Memory B cell (primary cell): ENCODE measurements at regions not wholly inside any gene's neighbourhood (a gene's known extent, or its start where the extent isn't known, plus 50 kb on each side); places are given as distances from the start of the nearest gene placed in this dataset.

Experiments used
- ATAC-seq: fragments of 150-1000 bp; cut with Tn5 transposase; 2 replicates; pipeline ENCODE4 v1.10.0; 2021; ENCODE audit warnings: low read depth, mild to moderate bottlenecking, moderate library complexity
- DNase-seq, 2 donors: peaks; one replicate each; pipeline ENCODE4 v3.0.0; 2022; ENCODE audit warnings: low spot score in 2 of 2
- H3K27ac Mint-ChIP-seq: one replicate; pipeline ENCODE4 v1.8.0; 2022; ENCODE audit warnings: mild to moderate bottlenecking, moderate library complexity, mixed read lengths
- H3K27me3 Mint-ChIP-seq: one replicate; pipeline ENCODE4 v1.8.0; 2022; ENCODE audit warnings: mixed read lengths
- H3K36me3 Mint-ChIP-seq: one replicate; pipeline ENCODE4 v1.8.0; 2022; ENCODE audit warnings: mild to moderate bottlenecking, mixed read lengths
- H3K4me1 Mint-ChIP-seq: one replicate; pipeline ENCODE4 v1.8.0; 2022; ENCODE audit warnings: mixed read lengths
- H3K4me3 Mint-ChIP-seq: one replicate; pipeline ENCODE4 v1.8.0; 2022; ENCODE audit warnings: mild to moderate bottlenecking, moderate library complexity, mixed read lengths
- H3K9me3 Mint-ChIP-seq: one replicate; pipeline ENCODE4 v1.8.0; 2022; ENCODE audit warnings: mixed read lengths

DNA sequence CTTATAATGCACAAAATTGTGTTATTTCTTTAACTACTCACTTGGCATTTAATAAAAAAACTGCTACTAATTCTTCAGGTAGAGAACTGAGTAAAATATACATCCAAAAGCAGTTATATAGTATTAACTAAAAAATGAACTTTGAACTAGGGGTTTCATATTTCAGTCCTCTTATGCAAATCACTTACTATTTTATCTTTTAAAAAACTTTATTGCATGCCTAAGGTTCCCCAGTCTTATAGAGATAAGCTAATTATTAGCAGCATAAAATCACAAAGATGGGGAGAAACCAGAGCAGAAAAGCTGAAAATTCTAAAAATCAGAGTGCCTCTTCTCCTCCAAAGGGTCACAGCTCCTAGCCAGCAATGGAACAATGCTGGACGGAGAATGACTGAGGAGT is 228.0 kb downstream of the CALCRL start:
- DNase-seq (no peak), ATAC-seq (no peak)
- H3K27ac Mint-ChIP-seq = no peak overlapping the region
- no peaks in the 10 kb centered on the region for H3K27me3 Mint-ChIP-seq
- peaks cover 2% of the 10 kb centered on the region for H3K9me3 Mint-ChIP-seq
- H3K4me3 Mint-ChIP-seq = no peak overlapping the region
- no peaks in the 10 kb centered on the region for H3K36me3 Mint-ChIP-seq
- no peaks in the 10 kb centered on the region for H3K4me1 Mint-ChIP-seq

DNA sequence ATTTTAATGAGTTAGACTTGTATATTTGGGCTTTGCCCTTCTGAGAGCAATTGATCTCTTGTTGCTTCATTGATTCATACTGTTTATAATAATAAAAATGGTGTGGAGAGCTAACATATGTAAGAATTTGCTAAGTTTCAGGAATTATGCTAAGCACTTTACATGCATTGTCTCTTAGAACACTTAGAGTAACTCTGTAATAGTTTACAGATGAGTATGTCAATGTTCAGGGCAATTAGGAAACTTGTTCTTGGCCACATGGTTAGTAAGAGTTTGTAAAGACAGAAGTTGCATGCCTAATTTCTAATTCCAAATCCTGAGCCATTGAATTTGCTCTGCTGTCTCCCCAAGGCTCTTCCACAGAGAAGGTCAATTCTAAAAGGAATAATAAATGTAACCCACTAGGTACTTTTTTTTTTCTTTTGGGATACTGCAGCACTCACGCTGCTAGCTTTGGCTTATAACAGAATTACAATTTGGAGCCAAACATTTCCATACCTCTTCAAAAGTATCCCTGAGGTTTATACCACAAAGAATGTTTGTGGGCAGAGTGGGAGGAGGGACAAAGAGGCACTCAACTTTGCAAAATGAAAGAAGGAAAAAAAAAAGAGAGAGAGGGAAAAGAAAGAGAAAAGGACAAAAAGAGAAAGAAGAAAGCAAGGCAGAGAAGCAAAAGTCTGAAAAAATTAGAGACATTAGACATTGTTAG is 232.4 kb downstream of the CALCRL start:
- Mint-ChIP-seq H3K27me3 (peaks cover 2% of the 10 kb centered on the region), H3K27ac (no peak overlapping the region), H3K9me3 (peaks cover 7% of the 10 kb centered on the region), H3K4me3 (no peak overlapping the region), H3K36me3 (no peaks in the 10 kb centered on the region), H3K4me1 (no peaks in the 10 kb centered on the region)
- ATAC-seq (no peak), DNase-seq (no peak)

- DNase-seq (no peak), ATAC-seq (no peak)
- H3K36me3 Mint-ChIP-seq = no peaks in the 10 kb centered on the region
- peaks cover 2% of the 10 kb centered on the region for H3K27me3 Mint-ChIP-seq
- peaks cover 6% of the 10 kb centered on the region for H3K9me3 Mint-ChIP-seq
- H3K4me1 Mint-ChIP-seq = no peaks in the 10 kb centered on the region
- no peak overlapping the region for H3K4me3 Mint-ChIP-seq
- H3K27ac Mint-ChIP-seq = no peak overlapping the region
Measured at GRCh38 chr2:187214306-187214705, 233.7 kb downstream of the CALCRL start.

DNA sequence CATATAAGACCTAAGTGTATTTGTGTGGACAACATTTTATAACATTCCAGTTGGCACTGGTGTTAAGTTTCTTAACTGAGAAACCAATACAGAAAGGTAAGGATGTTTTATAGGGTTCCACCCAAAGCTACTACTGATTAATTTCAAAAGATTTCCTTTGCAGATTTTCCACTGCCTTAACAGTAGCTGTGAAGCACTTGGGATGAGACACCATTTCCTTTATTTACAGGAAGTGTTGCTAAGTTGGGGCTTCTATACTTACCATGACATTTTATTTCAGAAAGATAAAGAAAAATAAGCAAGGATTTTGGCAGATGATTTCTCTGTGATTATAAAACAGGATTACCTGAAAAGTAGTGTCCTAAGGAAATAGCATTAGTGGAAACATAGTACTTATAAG is 234.3 kb downstream of the CALCRL start:
- Mint-ChIP-seq H3K9me3 (peaks cover 6% of the 10 kb centered on the region), H3K27ac (no peak overlapping the region), H3K4me3 (no peak overlapping the region), H3K36me3 (no peaks in the 10 kb centered on the region), H3K27me3 (peaks cover 2% of the 10 kb centered on the region), H3K4me1 (no peaks in the 10 kb centered on the region)
- ATAC-seq (no peak), DNase-seq (no peak)

DNA sequence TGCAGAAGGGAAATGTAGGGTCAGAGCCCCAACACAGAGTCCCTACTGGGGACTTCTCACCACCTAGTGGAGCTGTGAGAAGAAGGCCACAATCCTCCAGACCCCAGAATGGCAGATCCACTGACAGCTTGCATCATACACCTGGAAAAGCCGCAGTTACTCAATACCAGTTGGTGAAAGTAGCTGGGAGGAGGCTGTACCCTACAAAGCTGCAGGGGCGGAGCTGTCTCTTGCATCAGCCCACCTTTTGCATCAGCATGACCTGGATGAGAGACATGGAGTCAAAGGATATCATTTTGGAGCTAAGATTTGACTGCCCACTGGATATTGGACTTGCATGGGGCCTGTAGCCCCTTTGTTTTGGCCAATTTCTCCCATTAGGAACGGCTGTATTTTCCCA is 237.3 kb downstream of the CALCRL start:
- H3K27ac Mint-ChIP-seq = no peak overlapping the region
- no peak for ATAC-seq
- no peaks in the 10 kb centered on the region for H3K36me3 Mint-ChIP-seq
- H3K4me1 Mint-ChIP-seq = no peaks in the 10 kb centered on the region
- peaks cover 4% of the 10 kb centered on the region for H3K27me3 Mint-ChIP-seq
- no peak for DNase-seq
- no peak overlapping the region for H3K4me3 Mint-ChIP-seq
- peaks cover 6% of the 10 kb centered on the region for H3K9me3 Mint-ChIP-seq

- H3K27me3 Mint-ChIP-seq = peaks cover 4% of the 10 kb centered on the region
- no peaks in the 10 kb centered on the region for H3K36me3 Mint-ChIP-seq
- DNase-seq = no peak
- ATAC-seq = no peak
- no peaks in the 10 kb centered on the region for H3K4me1 Mint-ChIP-seq
- no peak overlapping the region for H3K27ac Mint-ChIP-seq
- peaks cover 6% of the 10 kb centered on the region for H3K9me3 Mint-ChIP-seq
- H3K4me3 Mint-ChIP-seq = no peak overlapping the region
Measured at GRCh38 chr2:187208199-187208785, 239.8 kb downstream of the CALCRL start.

- Mint-ChIP-seq H3K4me1 (no peaks in the 10 kb centered on the region), H3K4me3 (no peak overlapping the region), H3K27ac (no peak overlapping the region), H3K27me3 (peaks cover 1% of the 10 kb centered on the region), H3K36me3 (no peaks in the 10 kb centered on the region), H3K9me3 (peaks cover 6% of the 10 kb centered on the region)
- no peak for ATAC-seq
- DNase-seq = no peak
Measured at GRCh38 chr2:187207126-187207525, 240.9 kb downstream of the CALCRL start.

GRCh38 chr2:187206471-187206870 is 241.6 kb downstream of the CALCRL start:
- Mint-ChIP-seq H3K36me3 (no peaks in the 10 kb centered on the region), H3K27ac (no peak overlapping the region), H3K27me3 (peaks cover 1% of the 10 kb centered on the region), H3K9me3 (peaks cover 2% of the 10 kb centered on the region), H3K4me1 (no peaks in the 10 kb centered on the region), H3K4me3 (no peak overlapping the region)
- no peak for ATAC-seq
- DNase-seq = no peak

DNA sequence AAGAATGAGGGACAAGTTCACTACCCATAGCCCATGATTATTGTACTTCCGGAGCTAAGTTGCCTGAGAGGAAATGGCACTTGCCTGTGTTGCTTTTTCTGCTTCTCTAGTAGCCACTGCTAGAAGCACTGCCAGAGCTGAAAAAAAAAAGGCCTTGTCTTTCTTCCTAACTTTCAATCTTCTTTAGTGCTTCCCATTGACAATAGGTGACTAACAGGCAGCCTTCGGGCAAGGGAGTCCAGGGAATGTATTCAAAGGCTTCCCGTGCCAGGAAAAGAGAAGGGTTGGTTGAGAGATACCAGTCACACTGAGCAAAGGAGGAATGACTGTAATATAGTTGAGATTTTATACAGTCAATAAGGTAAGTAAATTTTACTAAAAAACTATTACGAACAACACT is 242.0 kb downstream of the CALCRL start:
- no peak for ATAC-seq
- no peak overlapping the region for H3K27ac Mint-ChIP-seq

GRCh38 chr2:187198136-187198535 is 249.9 kb downstream of the CALCRL start:
- H3K9me3 Mint-ChIP-seq = peaks cover 2% of the 10 kb centered on the region
- H3K27me3 Mint-ChIP-seq = peaks cover 2% of the 10 kb centered on the region
- DNase-seq (no peak), ATAC-seq (no peak)
- H3K27ac Mint-ChIP-seq = no peak overlapping the region
- H3K4me3 Mint-ChIP-seq = no peak overlapping the region
- no peaks in the 10 kb centered on the region for H3K4me1 Mint-ChIP-seq
- no peaks in the 10 kb centered on the region for H3K36me3 Mint-ChIP-seq

More for the DNA sequence above, 242.0 kb downstream of the CALCRL start:
- Mint-ChIP-seq H3K4me3 (no peak overlapping the region), H3K36me3 (no peaks in the 10 kb centered on the region), H3K4me1 (no peaks in the 10 kb centered on the region), H3K27me3 (peaks cover 1% of the 10 kb centered on the region), H3K9me3 (peaks cover 3% of the 10 kb centered on the region)
- no peak for DNase-seq

DNA sequence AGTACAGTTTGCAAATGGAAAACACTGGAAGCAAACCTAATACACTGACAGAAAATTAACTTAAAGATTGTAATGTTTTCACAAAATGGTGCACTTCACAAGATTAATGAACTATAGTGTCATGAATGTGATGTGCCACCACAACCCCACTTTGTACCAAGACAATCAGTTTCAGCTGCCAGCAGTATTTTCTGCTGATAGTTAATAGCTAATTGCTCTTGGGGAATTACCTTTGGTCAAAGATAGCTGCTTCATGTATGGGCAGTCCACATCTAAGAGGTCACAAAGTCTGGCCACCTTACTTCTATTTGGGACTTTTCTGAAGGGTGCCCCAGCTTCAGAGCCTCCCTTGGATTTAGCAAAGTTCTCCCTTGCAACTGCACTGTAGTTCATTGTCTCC is 254.0 kb downstream of the CALCRL start:
- no peak overlapping the region for H3K27ac Mint-ChIP-seq
- ATAC-seq (no peak), DNase-seq (no peak)
- H3K9me3 Mint-ChIP-seq = peaks cover 2% of the 10 kb centered on the region
- no peak overlapping the region for H3K4me3 Mint-ChIP-seq
- H3K4me1 Mint-ChIP-seq = no peaks in the 10 kb centered on the region
- H3K27me3 Mint-ChIP-seq = peaks cover 2% of the 10 kb centered on the region
- H3K36me3 Mint-ChIP-seq = no peaks in the 10 kb centered on the region

DNA sequence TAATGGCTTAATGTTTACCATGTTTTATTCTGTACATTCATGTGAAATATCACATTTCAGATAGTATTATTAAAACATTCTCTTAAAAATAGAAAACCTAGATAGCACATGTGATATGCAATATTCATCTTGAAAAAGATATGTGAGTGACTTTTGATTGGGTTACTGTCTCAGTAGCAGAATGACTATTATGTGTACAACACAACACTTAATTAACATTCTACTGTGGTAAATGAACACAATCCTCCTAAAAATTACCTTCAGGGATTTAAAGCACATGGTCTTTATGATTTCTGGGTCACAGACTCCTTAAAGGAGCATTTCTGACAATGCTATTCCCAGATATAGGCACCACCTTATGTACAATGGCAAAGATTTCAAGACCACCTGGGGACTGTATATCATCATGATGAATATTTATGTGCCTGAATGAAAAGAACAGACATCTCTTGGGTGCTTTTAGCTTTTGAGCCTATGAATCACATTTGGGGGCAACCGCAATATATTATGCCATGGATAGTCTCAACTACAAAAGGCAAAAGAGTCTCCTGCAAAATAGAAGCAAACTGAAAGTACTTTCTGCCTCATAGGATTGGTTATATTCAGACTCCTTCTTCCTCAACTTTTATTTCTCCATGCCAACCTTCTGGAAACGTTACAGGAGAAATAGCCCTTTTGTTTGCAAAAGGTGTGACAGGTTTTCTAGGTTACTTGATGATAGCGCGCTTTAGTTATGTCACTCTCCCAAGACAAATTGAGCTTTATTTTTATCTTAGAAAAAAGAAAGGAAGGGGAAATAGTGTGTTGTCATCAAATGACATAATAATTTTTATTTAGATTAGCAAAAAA is 259.0 kb downstream of the CALCRL start:
- ATAC-seq (no peak), DNase-seq (no peak)
- no peak overlapping the region for H3K27ac Mint-ChIP-seq
- H3K36me3 Mint-ChIP-seq = no peaks in the 10 kb centered on the region
- peaks cover 2% of the 10 kb centered on the region for H3K9me3 Mint-ChIP-seq
- no peak overlapping the region for H3K4me3 Mint-ChIP-seq
- no peaks in the 10 kb centered on the region for H3K27me3 Mint-ChIP-seq
- H3K4me1 Mint-ChIP-seq = no peaks in the 10 kb centered on the region

GRCh38 chr2:187187519-187187918 is 260.5 kb downstream of the CALCRL start:
- H3K36me3 Mint-ChIP-seq = no peaks in the 10 kb centered on the region
- peaks cover 6% of the 10 kb centered on the region for H3K9me3 Mint-ChIP-seq
- ATAC-seq = no peak
- no peaks in the 10 kb centered on the region for H3K4me1 Mint-ChIP-seq
- DNase-seq = no peak
- H3K27ac Mint-ChIP-seq = no peak overlapping the region
- H3K27me3 Mint-ChIP-seq = no peaks in the 10 kb centered on the region
- no peak overlapping the region for H3K4me3 Mint-ChIP-seq

- no peaks in the 10 kb centered on the region for H3K36me3 Mint-ChIP-seq
- DNase-seq (no peak), ATAC-seq (no peak)
- H3K27me3 Mint-ChIP-seq = no peaks in the 10 kb centered on the region
- no peak overlapping the region for H3K4me3 Mint-ChIP-seq
- no peak overlapping the region for H3K27ac Mint-ChIP-seq
- peaks cover 4% of the 10 kb centered on the region for H3K9me3 Mint-ChIP-seq
- no peaks in the 10 kb centered on the region for H3K4me1 Mint-ChIP-seq
Measured at GRCh38 chr2:187180529-187180928, 267.5 kb downstream of the CALCRL start.
